GOT3 (cell line): ENCODE measurements at regions not wholly inside any gene's neighbourhood (a gene's known extent, or its start where the extent isn't known, plus 50 kb on each side); places are given as distances from the start of the nearest gene placed in this dataset.

Source experiments
- DNase-seq: peaks from one replicate; lab custom pipeline; 2025; ENCODE audit warnings: mixed read lengths; lab: John Stamatoyannopoulos, UW

DNA sequence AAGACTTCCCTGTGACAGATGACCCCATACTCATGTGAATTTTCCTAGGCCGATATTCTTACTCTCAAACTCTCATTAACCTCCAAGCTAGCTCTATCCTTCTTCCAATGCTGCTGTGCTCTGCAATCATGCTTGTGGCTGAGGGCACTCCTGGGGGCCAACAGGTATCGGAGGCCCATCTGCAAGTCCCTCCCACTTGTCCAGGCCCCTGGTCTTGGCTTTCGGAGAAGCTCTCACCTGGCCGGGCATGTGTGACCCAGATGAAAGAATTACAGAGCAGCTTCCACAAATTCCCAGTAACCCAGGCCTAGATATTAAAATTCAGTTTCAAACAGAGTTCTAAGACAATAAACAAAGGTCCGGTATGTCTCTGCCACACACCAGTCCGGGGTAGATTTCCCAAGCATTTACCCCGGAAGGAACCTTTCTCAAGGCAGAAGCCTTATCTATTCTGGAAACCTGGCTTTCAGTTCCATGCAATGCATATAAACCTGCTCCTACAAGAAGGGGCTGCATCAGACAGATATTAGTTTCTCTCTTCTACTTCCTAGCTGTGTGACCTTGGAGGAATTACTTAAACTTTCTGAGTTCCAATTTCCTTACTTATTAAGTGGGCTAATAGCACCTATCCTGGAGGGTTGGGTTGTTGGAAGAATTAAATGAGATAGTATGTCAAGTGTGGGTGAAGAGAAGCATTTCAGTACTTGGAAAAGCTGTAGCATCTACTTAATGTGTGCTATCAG lies 270.8 kb downstream of the PTTG2 start:
- DNase-seq, result no peak

DNA sequence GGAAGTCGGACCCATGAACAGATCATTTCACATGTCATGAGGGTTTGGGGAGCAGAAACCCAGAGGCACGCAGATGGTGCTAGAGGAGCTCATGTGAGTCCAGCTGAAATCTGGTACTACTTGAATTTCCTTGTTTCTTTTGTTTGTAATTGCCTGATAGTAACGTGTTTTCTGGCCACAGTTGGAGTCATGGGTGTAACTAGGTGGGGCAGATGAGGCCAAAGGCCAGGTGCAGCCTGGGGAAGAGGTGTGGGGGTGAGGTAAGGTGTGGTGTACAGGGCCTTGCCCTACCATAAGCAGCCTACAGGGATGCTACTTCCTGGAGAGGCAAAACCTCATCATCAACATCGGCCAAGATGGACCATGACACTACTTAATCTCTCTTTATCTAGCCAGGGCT lies 271.4 kb downstream of the PTTG2 start:
- no peak for DNase-seq

- DNase-seq, result no peak
Measured at GRCh38 chr4:38232741-38233140, 272.5 kb downstream of the PTTG2 start.

DNA sequence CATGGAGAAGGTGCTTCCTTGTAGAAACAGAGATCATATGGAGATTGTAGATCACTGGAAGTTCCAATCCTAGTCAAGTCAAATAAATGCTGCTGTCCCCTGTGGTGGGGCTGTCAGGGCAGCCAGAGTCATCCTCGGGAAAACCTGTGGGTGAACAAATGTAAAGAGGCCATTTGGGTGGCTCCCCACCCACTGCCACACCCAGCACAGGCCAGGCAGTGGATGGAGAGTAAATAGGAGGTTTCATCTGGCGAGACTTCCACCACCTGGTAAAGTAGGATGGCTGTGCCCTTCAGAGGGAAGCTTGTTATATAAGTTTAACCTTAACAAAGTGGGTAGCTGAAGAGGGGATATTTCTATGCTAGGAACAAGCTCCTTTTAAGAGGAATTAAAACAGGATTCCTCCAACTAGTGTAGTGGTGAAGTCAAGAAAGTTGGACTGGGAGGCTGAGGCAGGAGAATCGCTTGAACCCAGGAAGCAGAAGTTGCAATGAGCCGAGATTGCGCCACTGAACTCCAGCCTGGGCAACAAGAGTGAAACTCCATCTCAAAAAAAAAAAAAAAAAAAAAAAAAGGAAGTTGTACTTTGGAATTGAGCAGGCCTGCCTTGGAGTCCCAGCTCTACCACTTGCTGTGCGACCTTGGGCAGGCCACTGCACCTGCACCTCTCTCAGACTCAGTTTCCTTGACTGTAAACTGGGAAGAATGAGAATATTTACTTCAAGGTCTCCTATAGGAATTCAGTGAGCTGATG lies 273.7 kb downstream of the PTTG2 start:
- DNase-seq, result no peak

DNA sequence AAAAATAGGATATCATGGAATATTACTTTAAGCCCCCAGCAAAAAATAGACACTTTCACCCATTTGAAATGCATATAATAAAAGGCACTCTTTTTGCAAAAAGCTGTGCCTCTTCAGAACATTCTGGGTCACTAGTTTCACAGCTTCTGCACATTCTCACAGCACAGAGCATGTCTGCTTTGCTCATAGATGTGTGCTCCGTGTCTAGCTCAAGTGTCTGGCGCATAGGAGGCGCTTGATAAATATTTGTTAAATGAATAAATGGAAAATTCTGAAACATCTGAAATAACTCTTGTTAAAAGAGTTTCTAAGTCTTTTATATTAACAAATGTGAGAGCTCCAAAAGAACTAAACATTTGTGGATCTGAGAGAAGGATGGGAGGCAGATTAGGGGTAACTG lies 275.2 kb downstream of the PTTG2 start:
- DNase-seq, result no peak

DNA sequence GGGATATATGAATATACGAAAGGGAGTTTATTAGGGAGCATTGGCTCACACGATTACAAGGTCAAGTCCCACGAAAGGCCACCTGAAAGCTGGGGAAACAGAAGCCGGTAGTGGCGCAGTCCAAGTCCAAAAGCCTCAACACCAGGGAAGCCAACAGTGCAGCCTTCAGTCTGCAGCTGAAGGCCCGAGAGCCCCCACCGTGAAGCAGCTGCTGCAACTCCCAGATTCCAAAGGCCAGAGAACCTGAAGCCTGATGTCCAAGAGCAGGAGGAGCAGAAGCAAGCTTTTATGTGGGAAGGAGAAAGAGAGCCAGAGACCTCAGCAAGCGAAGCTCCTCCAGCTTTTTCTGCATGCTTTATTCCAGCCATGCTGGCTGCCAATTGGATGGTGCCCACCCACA lies 275.8 kb downstream of the PTTG2 start:
- no peak for DNase-seq

GRCh38 chr4:38236503-38236902 lies 276.3 kb downstream of the PTTG2 start:
- no peak for DNase-seq

GRCh38 chr4:38237139-38237538 lies 276.9 kb downstream of the PTTG2 start:
- no peak for DNase-seq

DNA sequence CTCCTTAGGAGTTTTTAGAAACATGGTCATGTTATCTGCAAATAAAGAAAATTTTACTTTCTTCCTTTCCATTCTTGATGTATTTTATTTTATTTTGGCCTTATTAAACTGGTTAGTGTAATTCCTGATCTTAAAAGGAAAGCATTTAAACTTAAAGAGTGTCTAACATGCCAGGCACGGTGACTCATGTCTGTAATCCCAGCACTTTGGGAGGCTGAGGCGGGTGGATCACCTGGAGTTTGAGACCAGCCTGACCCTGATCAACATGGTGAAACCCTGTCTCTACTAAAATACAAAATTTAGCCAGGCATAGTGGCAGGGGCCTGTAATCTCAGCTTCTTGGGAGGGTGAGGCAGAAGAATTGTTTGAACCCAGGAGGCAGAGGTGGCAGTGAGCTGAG lies 281.3 kb downstream of the PTTG2 start:
- no peak for DNase-seq

DNA sequence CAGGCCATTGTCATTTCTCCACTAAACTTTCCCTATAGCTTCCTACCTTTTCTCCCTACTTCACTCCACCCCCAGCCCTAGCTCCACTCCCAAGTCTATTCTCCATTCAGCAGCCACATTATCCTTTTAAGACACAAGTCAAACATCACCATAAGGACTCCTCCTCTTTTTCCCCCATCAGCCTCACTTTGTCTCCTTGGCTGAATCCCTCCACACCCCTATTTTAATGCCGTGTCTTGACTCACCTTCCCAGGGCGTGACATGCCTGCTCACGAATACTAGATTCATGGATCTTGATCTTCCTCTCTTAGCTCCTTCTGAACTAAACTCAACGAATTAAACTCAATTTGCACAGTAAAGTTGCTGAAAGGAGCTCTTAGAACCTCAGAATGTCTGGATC lies 281.9 kb downstream of the PTTG2 start:
- no peak for DNase-seq

DNA sequence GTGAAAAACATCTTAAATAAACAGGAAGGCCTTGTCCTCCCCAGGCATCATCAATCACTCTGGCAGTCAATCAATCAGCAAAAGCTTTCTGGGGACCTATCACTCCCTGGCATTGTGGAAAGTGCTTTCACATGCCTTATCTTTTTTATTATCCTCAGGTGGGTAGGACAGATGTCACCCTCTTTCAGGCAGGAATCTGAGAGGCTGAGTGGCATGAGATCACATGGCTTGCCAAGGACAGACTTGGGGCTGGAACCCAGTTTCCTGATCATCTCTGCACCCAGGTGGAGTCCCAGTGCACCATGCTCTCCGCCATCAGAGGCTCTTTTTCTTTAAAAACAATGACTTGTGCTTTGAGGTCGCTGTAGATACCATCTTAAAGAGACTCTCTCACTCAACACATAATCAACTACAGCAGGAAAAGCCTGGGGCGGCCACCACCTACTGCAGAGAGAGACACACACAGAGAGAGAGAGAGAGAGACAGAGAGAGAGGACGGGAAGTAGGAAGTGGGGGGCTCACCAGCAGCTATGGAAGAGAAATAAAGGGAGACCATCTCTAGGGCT lies 282.7 kb downstream of the PTTG2 start:
- no peak for DNase-seq

- DNase-seq, result no peak
Measured at GRCh38 chr4:38243388-38244053, 283.3 kb downstream of the PTTG2 start.

DNA sequence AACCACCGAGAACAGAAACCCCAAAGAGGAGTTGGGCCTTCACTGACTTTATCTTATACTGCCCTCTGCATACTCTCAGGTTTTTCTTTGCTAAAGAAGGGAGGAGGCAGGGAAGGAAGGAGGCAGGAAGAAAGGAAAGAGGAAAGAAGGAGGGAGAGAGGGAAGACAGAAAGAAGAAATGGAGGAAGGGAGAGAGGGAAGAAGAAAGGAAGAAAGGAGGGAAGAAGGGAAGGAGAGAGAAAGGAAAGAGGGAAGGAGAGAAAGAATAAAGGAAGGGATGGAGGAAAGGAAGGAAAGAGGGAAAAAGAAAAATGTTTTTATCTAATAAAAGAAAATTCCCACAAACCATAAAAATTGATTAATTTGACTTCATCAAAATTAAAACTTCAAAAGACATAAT lies 294.6 kb downstream of the PTTG2 start:
- no peak for DNase-seq

DNA sequence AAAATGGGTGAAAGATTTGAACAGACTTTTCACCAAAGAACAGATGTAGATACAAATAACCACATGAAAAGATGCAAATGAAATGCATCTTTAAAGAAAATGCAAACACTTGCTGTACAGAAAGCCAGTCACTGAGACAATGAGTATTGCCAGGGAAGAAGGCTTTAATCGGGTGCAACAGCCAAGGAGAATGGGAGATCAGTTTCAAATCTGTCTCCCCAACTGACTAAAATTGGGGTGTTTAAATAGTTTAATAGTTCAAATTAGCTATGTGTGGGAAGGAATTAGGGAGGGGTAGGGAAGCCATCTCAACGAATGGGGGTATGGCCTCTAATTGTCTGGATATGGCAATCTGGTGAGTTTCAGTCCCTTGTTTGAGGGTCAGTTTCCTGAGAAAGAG lies 295.4 kb downstream of the PTTG2 start:
- no peak for DNase-seq

GRCh38 chr4:38266616-38267015 lies 306.4 kb downstream of the PTTG2 start:
- DNase-seq, result no peak

- no peak for DNase-seq
Measured at GRCh38 chr4:38268108-38268820, 308.1 kb downstream of the PTTG2 start.

GRCh38 chr4:38268837-38269236 lies 308.6 kb downstream of the PTTG2 start:
- no peak for DNase-seq

DNA sequence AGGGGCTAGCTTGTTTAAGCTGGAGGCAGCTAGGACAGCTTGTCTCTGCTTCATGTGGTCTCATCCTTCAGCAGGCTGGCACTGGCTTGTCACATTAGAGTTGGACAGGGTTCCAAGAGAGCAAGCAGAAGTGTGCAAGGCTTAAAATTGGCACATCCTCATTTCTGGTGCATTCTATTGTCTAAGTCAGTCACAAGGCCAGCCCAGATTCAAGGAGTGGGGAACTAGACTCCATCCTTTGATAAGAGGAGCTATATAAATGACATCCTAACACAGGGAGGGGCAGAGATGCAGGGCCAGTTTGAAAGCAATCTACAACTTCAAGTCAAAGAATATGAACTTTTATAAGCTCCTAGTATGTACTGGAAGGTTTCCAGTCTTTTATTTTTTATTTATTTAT lies 313.2 kb downstream of the PTTG2 start:
- DNase-seq, result no peak

- DNase-seq, result no peak
Measured at GRCh38 chr4:38275331-38276100, 315.3 kb downstream of the PTTG2 start.

DNA sequence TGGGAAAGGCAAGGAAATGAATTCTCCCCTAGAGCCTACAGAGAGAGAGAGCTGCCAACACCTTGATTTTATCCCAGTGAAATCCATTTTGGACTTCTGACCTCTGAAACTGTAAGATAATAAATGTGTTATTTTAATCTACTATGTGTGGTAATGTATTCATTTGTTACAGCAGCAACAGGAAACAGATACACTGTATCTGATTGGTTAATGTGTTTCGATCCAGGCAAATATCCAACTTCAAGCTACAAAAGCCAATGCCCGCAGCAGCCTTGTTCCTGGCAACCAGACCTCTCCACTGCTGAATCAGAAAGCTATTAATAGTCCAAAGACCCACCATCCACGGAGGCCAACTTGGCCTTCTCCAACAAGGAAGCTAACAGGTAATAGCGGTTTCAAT lies 318.1 kb downstream of the PTTG2 start:
- DNase-seq, result no peak

DNA sequence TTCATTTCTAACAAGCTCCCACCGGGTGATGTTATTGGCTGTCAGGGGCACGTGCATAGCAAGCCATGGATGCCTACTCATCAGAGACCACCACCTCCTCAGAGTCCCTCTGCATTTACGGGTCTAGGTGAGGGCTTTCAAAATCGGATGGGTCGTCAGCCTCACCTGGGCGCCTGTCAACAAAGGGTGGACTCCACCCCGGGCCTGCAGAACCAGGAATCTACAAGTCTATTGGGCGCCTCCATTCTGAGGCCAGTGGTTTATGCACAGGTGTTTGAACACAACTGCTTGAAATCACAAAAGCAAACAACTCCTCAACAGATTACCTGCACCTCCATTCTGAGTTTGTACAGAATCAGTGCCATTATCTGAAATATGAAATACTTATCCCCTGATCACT lies 318.9 kb downstream of the PTTG2 start:
- no peak for DNase-seq
